ENCODE measurements at regions not wholly inside any gene's neighbourhood (a gene's known extent, or its start where the extent isn't known, plus 50 kb on each side); places are given as distances from the start of the nearest gene placed in this dataset.

DNA sequence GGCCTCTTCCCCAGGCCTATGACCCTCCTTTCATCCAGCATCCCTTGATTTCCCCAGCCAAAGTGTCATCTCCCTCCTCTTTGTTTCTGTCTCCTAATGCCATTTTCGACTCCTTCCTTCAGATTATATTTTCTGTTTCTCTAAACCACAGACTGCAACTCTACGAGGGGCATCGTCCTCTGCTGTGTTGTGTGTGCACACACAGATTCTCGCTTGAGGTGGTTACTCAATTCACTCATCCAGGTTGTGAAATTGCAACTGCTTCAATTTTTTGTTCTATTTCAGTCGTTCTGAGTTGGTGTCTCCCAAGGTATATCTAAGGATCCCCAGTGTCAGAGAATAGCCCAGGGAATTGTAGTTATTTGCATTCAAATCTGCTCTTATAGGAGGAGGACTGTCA, 113.5 kb upstream of the NDUFV2 start (continued):
- peak; percentile 15 for TF ChIP-seq ZBTB33 (IDR thresholded peaks at IDR 0.05)

DNA sequence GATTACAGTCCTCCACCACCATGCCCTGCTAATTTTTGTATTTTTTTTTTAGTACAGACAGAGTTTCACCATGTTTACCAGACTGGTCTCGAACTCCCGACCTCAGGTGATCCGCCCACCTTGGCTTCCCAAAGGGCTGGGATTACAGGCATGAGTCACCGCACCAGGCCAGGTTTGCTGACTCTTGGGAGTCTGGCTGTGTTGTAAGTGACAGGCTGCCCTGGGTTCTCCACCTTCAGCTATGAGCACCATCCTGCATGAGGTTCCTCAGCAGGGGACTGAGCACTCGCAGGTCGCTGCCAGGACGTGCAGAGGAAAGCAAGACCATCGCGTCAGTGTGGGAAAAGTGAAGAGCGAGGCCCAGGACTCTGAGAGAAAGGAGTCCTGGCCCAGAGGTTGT, 112.6 kb upstream of the NDUFV2 start:
- Histone ChIP-seq H3K27ac (ENCODE audit: low read depth in 1 of 2, low read length in 2 of 2) (peak overlapping the region; percentile 72 to 83), H3K36me3 (ENCODE audit: control insufficient read depth in 4 of 4, insufficient read depth in 3 of 4, low read depth in 1 of 4, low read length in 3 of 4) (no peaks in the 10 kb centered on the region), H3K9ac (ENCODE audit: low read depth in 1 of 2, low read length in 2 of 2) (peak overlapping the region in 1 of 2 donors; percentile 5), H3K4me1 (ENCODE audit: control insufficient read depth in 4 of 4, insufficient read depth in 4 of 4, low read length in 3 of 4) (peaks cover 4 to 26% (median 18%) of the 10 kb centered on the region in 4 donors), H3K4me3 (ENCODE audit: low read depth in 1 of 3, low read length in 3 of 3) (no peak overlapping the region), H3K9me3 (ENCODE audit: control insufficient read depth in 4 of 4, low read length in 3 of 4) (no peaks in the 10 kb centered on the region), H3K27me3 (ENCODE audit: control insufficient read depth in 4 of 4, insufficient read depth in 4 of 4, low read length in 3 of 4) (no peaks in the 10 kb centered on the region)
- no peak for DNase-seq (ENCODE audit: low spot score)
- WGBS = 55% methylated on average over 10 of the region's 10 CpGs
- TF ChIP-seq EGR1 (IDR thresholded peaks at IDR 0.05; ENCODE audit: low read depth in 2 of 2) (peak in 1 of 2 donors; percentile 8), SP1 (IDR thresholded peaks at IDR 0.05) (no peak), JUND (IDR thresholded peaks at IDR 0.05) (peak; percentile 61 to 69)
- TF ChIP-seq, protein P1, sequence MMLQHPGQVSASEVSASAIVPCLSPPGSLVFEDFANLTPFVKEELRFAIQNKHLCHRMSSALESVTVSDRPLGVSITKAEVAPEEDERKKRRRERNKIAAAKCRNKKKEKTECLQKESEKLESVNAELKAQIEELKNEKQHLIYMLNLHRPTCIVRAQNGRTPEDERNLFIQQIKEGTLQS (IDR thresholded peaks at IDR 0.05) = no peak

DNA sequence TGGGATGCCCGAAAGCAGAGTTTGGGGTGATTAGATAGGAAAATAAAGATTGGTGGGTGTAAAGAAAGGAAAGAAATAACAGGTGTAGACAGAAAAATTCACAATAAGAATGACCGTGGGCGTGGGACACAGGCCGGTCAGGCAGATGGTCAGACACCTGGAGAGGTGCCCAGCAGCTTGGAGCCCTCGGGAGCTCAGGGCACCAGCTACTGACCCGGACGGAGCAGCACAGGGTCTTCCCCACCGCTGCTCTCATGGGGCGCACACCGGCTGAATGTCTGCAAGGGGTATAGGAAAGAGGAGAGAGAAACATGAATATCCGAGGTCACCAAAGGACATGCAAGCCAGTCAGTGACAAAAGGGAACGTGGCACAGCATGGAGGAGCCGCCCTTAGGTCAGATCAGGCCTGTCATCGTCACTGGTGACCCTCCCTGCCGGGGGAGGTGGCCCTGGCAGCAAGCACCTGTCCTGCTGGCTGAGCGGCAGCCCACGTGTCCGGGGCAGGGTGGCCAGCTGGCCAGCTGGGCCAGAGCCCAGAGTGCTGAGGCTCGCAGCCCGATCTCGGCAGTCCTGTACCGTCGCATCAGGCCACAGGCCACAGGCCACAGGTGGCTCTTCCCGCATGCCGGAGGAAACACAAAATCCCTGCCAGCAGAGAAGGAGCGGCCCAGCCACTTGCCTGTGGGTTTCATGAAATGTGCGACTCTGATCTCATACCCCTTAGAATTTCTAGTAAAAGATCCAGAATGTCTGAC, 112.0 kb upstream of the NDUFV2 start:
- no peaks in the 10 kb centered on the region for H3K36me3 ChIP-seq (ENCODE audit: control insufficient read depth in 4 of 4, insufficient read depth in 3 of 4, low read depth in 1 of 4, low read length in 3 of 4)
- peaks cover 4 to 26% (median 18%) of the 10 kb centered on the region in 4 donors for H3K4me1 ChIP-seq (ENCODE audit: control insufficient read depth in 4 of 4, insufficient read depth in 4 of 4, low read length in 3 of 4)
- TF ChIP-seq, protein P1 (IDR thresholded peaks at IDR 0.05) = no peak
- TF ChIP-seq JUND (IDR thresholded peaks at IDR 0.05) (peak in 1 of 2 donors; percentile 52), HNF4A (conservative IDR thresholded peaks at IDR 0.05) (peak; percentile 58 to 83), NR2F2 (IDR thresholded peaks at IDR 0.05) (no peak), MAX (IDR thresholded peaks at IDR 0.05) (peak; percentile 88), TAF1 (conservative IDR thresholded peaks at IDR 0.05) (peak; percentile 18), ZBTB33 (IDR thresholded peaks at IDR 0.05) (peak; percentile 54), RAD21 (IDR thresholded peaks at IDR 0.05) (peak; percentile 56 to 69), RXRA (IDR thresholded peaks at IDR 0.05) (peak; percentile 96), REST (IDR thresholded peaks at IDR 0.05) (peak; percentile 84), FOXA2 (IDR thresholded peaks at IDR 0.05) (peak; percentile 52), GABPA (IDR thresholded peaks at IDR 0.05 in 1 of 2, conservative IDR thresholded peaks at IDR 0.05 in 1 of 2) (no peak), EGR1 (IDR thresholded peaks at IDR 0.05; ENCODE audit: low read depth in 2 of 2) (peak in 1 of 2 donors; percentile 69), YY1 (IDR thresholded peaks at IDR 0.05) (peak; percentile 86), HNF4G (IDR thresholded peaks at IDR 0.05) (no peak), SP1 (IDR thresholded peaks at IDR 0.05) (peak; percentile 88), FOXA1 (IDR thresholded peaks at IDR 0.05) (peak; percentile 18)
- TF ChIP-seq, protein P2, sequence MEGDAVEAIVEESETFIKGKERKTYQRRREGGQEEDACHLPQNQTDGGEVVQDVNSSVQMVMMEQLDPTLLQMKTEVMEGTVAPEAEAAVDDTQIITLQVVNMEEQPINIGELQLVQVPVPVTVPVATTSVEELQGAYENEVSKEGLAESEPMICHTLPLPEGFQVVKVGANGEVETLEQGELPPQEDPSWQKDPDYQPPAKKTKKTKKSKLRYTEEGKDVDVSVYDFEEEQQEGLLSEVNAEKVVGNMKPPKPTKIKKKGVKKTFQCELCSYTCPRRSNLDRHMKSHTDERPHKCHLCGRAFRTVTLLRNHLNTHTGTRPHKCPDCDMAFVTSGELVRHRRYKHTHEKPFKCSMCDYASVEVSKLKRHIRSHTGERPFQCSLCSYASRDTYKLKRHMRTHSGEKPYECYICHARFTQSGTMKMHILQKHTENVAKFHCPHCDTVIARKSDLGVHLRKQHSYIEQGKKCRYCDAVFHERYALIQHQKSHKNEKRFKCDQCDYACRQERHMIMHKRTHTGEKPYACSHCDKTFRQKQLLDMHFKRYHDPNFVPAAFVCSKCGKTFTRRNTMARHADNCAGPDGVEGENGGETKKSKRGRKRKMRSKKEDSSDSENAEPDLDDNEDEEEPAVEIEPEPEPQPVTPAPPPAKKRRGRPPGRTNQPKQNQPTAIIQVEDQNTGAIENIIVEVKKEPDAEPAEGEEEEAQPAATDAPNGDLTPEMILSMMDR (IDR thresholded peaks at IDR 0.05; ENCODE audit: low read depth, low read length, missing input control) = no peak
- peak overlapping the region in 1 of 2 donors; percentile 5 for H3K9ac ChIP-seq (ENCODE audit: low read depth in 1 of 2, low read length in 2 of 2)
- no peaks in the 10 kb centered on the region for H3K27me3 ChIP-seq (ENCODE audit: control insufficient read depth in 4 of 4, insufficient read depth in 4 of 4, low read length in 3 of 4)
- DNase-seq (ENCODE audit: low spot score) = no peak
- no peaks in the 10 kb centered on the region for H3K9me3 ChIP-seq (ENCODE audit: control insufficient read depth in 4 of 4, low read length in 3 of 4)
- peak overlapping the region in 1 of 3 donors; percentile 9 for H3K4me3 ChIP-seq (ENCODE audit: low read depth in 1 of 3, low read length in 3 of 3)
- H3K27ac ChIP-seq (ENCODE audit: low read depth in 1 of 2, low read length in 2 of 2) = peak overlapping the region; percentile 72 to 83
- 33% methylated on average over 27 of the region's 27 CpGs for WGBS
